ENCODE measurements at regions not wholly inside any gene's neighbourhood (a gene's known extent, or its start where the extent isn't known, plus 50 kb on each side); places are given as distances from the start of the nearest gene placed in this dataset.

DNA sequence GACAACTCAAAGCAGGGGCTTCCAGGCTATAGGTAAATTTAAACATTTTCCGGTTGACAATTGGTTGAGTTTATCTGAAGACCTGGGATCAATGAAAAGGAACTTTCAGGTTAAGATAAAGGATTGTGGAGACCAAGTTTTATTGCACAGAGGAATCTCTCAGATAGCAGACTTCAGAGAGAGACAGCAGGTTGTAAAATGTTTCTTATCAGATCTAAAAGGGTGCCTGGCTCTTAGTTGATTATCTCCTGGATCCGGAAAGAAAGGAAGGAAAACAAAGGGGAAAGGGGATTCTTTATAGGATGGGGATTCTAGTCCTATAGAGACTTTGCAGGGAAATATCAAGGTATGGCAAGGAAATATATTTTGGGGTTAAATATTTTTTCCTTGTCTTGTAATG is 951.3 kb upstream of the SEMA6D start:
- Histone ChIP-seq H3K4me1 (ENCODE audit: control insufficient read depth in 4 of 4, insufficient read depth in 4 of 4, low read length in 3 of 4) (no peaks in the 10 kb centered on the region), H3K9me3 (ENCODE audit: control insufficient read depth in 4 of 4, low read length in 3 of 4) (peaks cover 0 to 6% (median 5%) of the 10 kb centered on the region in 4 donors), H3K36me3 (ENCODE audit: control insufficient read depth in 4 of 4, insufficient read depth in 3 of 4, low read depth in 1 of 4, low read length in 3 of 4) (no peaks in the 10 kb centered on the region), H3K27me3 (ENCODE audit: control insufficient read depth in 4 of 4, insufficient read depth in 4 of 4, low read length in 3 of 4) (no peaks in the 10 kb centered on the region), H3K4me3 (ENCODE audit: low read depth in 1 of 3, low read length in 3 of 3) (no peak overlapping the region), H3K9ac (ENCODE audit: low read depth in 1 of 2, low read length in 2 of 2) (no peak overlapping the region), H3K27ac (ENCODE audit: low read depth in 1 of 2, low read length in 2 of 2) (no peak overlapping the region)
- WGBS, result 31% methylated on average over 2 of the region's 2 CpGs
- no peak for DNase-seq (ENCODE audit: low spot score)
- TF ChIP-seq FOXA2 (IDR thresholded peaks at IDR 0.05), result no peak
- TF ChIP-seq SP1 (IDR thresholded peaks at IDR 0.05), result no peak
- no peak for TF ChIP-seq JUND (IDR thresholded peaks at IDR 0.05)
- TF ChIP-seq FOXA1 (IDR thresholded peaks at IDR 0.05), result no peak
- TF ChIP-seq, protein P1, sequence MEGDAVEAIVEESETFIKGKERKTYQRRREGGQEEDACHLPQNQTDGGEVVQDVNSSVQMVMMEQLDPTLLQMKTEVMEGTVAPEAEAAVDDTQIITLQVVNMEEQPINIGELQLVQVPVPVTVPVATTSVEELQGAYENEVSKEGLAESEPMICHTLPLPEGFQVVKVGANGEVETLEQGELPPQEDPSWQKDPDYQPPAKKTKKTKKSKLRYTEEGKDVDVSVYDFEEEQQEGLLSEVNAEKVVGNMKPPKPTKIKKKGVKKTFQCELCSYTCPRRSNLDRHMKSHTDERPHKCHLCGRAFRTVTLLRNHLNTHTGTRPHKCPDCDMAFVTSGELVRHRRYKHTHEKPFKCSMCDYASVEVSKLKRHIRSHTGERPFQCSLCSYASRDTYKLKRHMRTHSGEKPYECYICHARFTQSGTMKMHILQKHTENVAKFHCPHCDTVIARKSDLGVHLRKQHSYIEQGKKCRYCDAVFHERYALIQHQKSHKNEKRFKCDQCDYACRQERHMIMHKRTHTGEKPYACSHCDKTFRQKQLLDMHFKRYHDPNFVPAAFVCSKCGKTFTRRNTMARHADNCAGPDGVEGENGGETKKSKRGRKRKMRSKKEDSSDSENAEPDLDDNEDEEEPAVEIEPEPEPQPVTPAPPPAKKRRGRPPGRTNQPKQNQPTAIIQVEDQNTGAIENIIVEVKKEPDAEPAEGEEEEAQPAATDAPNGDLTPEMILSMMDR (IDR thresholded peaks at IDR 0.05; ENCODE audit: low read depth, low read length, missing input control), result no peak
- no peak for TF ChIP-seq NR2F2 (IDR thresholded peaks at IDR 0.05)

DNA sequence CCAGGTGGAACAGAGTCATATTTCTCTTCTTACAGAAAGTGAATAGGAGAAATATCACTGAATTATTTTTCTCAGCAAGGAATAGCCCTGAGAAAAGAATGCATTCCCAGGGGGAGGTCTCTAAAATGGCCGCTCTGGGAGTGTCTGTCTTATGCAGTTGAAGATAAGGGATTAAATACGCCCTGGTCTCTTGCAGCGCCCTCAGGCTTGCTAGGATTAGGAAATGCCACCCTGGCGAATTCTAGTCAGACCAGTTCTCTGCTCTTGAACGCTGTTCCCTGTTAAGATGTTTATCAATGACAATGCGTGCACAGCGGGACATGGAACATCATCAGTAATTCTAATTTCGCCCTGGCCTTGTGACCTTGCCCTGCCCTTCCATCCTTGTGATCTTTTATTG is 949.0 kb upstream of the SEMA6D start:
- H3K27me3 ChIP-seq (ENCODE audit: control insufficient read depth in 4 of 4, insufficient read depth in 4 of 4, low read length in 3 of 4), result no peaks in the 10 kb centered on the region
- TF ChIP-seq GABPA (IDR thresholded peaks at IDR 0.05 in 1 of 2, conservative IDR thresholded peaks at IDR 0.05 in 1 of 2) (no peak), YY1 (IDR thresholded peaks at IDR 0.05) (no peak), RXRA (IDR thresholded peaks at IDR 0.05) (no peak), JUND (IDR thresholded peaks at IDR 0.05) (no peak), FOXA1 (IDR thresholded peaks at IDR 0.05) (no peak), TAF1 (conservative IDR thresholded peaks at IDR 0.05) (no peak), HNF4A (conservative IDR thresholded peaks at IDR 0.05) (no peak), FOXA2 (IDR thresholded peaks at IDR 0.05) (no peak), HNF4G (IDR thresholded peaks at IDR 0.05) (no peak), SP1 (IDR thresholded peaks at IDR 0.05) (no peak), NR2F2 (IDR thresholded peaks at IDR 0.05) (no peak), RAD21 (IDR thresholded peaks at IDR 0.05) (no peak)
- TF ChIP-seq, protein P2, sequence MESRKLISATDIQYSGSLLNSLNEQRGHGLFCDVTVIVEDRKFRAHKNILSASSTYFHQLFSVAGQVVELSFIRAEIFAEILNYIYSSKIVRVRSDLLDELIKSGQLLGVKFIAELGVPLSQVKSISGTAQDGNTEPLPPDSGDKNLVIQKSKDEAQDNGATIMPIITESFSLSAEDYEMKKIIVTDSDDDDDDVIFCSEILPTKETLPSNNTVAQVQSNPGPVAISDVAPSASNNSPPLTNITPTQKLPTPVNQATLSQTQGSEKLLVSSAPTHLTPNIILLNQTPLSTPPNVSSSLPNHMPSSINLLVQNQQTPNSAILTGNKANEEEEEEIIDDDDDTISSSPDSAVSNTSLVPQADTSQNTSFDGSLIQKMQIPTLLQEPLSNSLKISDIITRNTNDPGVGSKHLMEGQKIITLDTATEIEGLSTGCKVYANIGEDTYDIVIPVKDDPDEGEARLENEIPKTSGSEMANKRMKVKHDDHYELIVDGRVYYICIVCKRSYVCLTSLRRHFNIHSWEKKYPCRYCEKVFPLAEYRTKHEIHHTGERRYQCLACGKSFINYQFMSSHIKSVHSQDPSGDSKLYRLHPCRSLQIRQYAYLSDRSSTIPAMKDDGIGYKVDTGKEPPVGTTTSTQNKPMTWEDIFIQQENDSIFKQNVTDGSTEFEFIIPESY (IDR thresholded peaks at IDR 0.05), result no peak
- TF ChIP-seq, protein P3, sequence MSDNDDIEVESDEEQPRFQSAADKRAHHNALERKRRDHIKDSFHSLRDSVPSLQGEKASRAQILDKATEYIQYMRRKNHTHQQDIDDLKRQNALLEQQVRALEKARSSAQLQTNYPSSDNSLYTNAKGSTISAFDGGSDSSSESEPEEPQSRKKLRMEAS (IDR thresholded peaks at IDR 0.05), result no peak
- TF ChIP-seq, protein P1 (IDR thresholded peaks at IDR 0.05; ENCODE audit: low read depth, low read length, missing input control), result no peak
- TF ChIP-seq, protein P4, sequence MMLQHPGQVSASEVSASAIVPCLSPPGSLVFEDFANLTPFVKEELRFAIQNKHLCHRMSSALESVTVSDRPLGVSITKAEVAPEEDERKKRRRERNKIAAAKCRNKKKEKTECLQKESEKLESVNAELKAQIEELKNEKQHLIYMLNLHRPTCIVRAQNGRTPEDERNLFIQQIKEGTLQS (IDR thresholded peaks at IDR 0.05), result no peak
- TF ChIP-seq, protein P5, sequence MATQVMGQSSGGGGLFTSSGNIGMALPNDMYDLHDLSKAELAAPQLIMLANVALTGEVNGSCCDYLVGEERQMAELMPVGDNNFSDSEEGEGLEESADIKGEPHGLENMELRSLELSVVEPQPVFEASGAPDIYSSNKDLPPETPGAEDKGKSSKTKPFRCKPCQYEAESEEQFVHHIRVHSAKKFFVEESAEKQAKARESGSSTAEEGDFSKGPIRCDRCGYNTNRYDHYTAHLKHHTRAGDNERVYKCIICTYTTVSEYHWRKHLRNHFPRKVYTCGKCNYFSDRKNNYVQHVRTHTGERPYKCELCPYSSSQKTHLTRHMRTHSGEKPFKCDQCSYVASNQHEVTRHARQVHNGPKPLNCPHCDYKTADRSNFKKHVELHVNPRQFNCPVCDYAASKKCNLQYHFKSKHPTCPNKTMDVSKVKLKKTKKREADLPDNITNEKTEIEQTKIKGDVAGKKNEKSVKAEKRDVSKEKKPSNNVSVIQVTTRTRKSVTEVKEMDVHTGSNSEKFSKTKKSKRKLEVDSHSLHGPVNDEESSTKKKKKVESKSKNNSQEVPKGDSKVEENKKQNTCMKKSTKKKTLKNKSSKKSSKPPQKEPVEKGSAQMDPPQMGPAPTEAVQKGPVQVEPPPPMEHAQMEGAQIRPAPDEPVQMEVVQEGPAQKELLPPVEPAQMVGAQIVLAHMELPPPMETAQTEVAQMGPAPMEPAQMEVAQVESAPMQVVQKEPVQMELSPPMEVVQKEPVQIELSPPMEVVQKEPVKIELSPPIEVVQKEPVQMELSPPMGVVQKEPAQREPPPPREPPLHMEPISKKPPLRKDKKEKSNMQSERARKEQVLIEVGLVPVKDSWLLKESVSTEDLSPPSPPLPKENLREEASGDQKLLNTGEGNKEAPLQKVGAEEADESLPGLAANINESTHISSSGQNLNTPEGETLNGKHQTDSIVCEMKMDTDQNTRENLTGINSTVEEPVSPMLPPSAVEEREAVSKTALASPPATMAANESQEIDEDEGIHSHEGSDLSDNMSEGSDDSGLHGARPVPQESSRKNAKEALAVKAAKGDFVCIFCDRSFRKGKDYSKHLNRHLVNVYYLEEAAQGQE (IDR thresholded peaks at IDR 0.05), result no peak
- H3K4me1 ChIP-seq (ENCODE audit: control insufficient read depth in 4 of 4, insufficient read depth in 4 of 4, low read length in 3 of 4), result no peaks in the 10 kb centered on the region
- peaks cover 0 to 6% (median 5%) of the 10 kb centered on the region in 4 donors for H3K9me3 ChIP-seq (ENCODE audit: control insufficient read depth in 4 of 4, low read length in 3 of 4)
- no peak for DNase-seq (ENCODE audit: low spot score)
- WGBS, result 85% methylated on average over 8 of the region's 8 CpGs
- H3K9ac ChIP-seq (ENCODE audit: low read depth in 1 of 2, low read length in 2 of 2), result no peak overlapping the region
- no peak overlapping the region for H3K27ac ChIP-seq (ENCODE audit: low read depth in 1 of 2, low read length in 2 of 2)
- H3K36me3 ChIP-seq (ENCODE audit: control insufficient read depth in 4 of 4, insufficient read depth in 3 of 4, low read depth in 1 of 4, low read length in 3 of 4), result no peaks in the 10 kb centered on the region
- no peak overlapping the region for H3K4me3 ChIP-seq (ENCODE audit: low read depth in 1 of 3, low read length in 3 of 3)
